DOHH2 (cell line): ENCODE measurements at regions not wholly inside any gene's neighbourhood (a gene's known extent, or its start where the extent isn't known, plus 50 kb on each side); places are given as distances from the start of the nearest gene placed in this dataset.

Experiments
- H3F3A ChIP-seq: fragments of 200-600 bp; sonication (generic), shearing (Covaris generic); 2 replicates; pipeline ENCODE4 v1.6.0; 2016; ENCODE audit warnings: antibody characterized with exemption, mild to moderate bottlenecking; ENCODE audit not compliant: control insufficient read depth, insufficient read depth
- H3K27ac ChIP-seq: fragments of 200-600 bp; sonication (generic); 2 replicates; pipeline ENCODE4 v1.5.1; 2014; ENCODE audit warnings: low read depth, mild to moderate bottlenecking, low read length, moderate library complexity
- H3K27me3 ChIP-seq: fragments of 200-600 bp; sonication (generic); 2 replicates; pipeline ENCODE4 v1.6.1; 2014; ENCODE audit warnings: mild to moderate bottlenecking, low read length, mixed read lengths; ENCODE audit not compliant: control insufficient read depth
- H3K36me3 ChIP-seq: fragments of 200-600 bp; sonication (generic); 2 replicates; pipeline ENCODE4 v1.6.1; 2014; ENCODE audit warnings: mild to moderate bottlenecking, low read length, moderate library complexity, mixed read lengths; ENCODE audit not compliant: control insufficient read depth
- H3K4me1 ChIP-seq: fragments of 200-600 bp; sonication (generic); 2 replicates; pipeline ENCODE4 v1.6.1; 2014; ENCODE audit warnings: mild to moderate bottlenecking, low read length, mixed read lengths; ENCODE audit not compliant: control insufficient read depth
- H3K4me2 ChIP-seq: fragments of 200-600 bp; sonication (generic); 2 replicates; pipeline ENCODE4 v1.6.0; 2014; ENCODE audit warnings: mild to moderate bottlenecking, low read length, moderate library complexity
- H3K4me3 ChIP-seq: fragments of 200-600 bp; sonication (generic); 2 replicates; pipeline ENCODE4 v1.5.1; 2014; ENCODE audit warnings: mild to moderate bottlenecking, low read length, mixed read lengths
- H3K79me2 ChIP-seq: fragments of 200-600 bp; sonication (generic); 2 replicates; pipeline ENCODE4 v1.6.1; 2014; ENCODE audit warnings: mild to moderate bottlenecking, low read length, mixed read lengths; ENCODE audit not compliant: control insufficient read depth
- H3K9me2 ChIP-seq: fragments of 200-600 bp; sonication (generic); replicated peaks from 2 replicates; pipeline ENCODE4 v1.6.1; 2014; ENCODE audit warnings: mild to moderate bottlenecking, low read length, mixed read lengths; ENCODE audit not compliant: control insufficient read depth
- H3K9me3 ChIP-seq: fragments of 200-600 bp; sonication (generic); 2 replicates; pipeline ENCODE4 v1.6.1; 2014; ENCODE audit warnings: antibody characterized with exemption, low read length, mixed read lengths; ENCODE audit not compliant: control insufficient read depth, insufficient read depth
- H4K20me1 ChIP-seq: fragments of 200-600 bp; sonication (generic); 2 replicates; pipeline ENCODE4 v1.6.0; 2014; ENCODE audit warnings: low read depth, mild to moderate bottlenecking, antibody characterized with exemption, low read length, moderate library complexity; ENCODE audit not compliant: control insufficient read depth, insufficient read depth
- EZH2phosphoT487 ChIP-seq: fragments of 200-600 bp; sonication (generic); IDR thresholded peaks from 2 replicates; pipeline ENCODE4 v1.6.1; 2017; ENCODE audit warnings: borderline replicate concordance, mild to moderate bottlenecking, antibody characterized with exemption, low read length, moderate library complexity, mixed read lengths
- TF ChIP-seq, protein P1 (sequence below): fragments of 200-600 bp; sonication (generic); IDR thresholded peaks from one replicate; pipeline ENCODE4 v1.5.1; 2014; ENCODE audit warnings: antibody characterized with exemption, mild to moderate bottlenecking, low read depth, low read length; ENCODE audit not compliant: poor library complexity, severe bottlenecking

DNA sequence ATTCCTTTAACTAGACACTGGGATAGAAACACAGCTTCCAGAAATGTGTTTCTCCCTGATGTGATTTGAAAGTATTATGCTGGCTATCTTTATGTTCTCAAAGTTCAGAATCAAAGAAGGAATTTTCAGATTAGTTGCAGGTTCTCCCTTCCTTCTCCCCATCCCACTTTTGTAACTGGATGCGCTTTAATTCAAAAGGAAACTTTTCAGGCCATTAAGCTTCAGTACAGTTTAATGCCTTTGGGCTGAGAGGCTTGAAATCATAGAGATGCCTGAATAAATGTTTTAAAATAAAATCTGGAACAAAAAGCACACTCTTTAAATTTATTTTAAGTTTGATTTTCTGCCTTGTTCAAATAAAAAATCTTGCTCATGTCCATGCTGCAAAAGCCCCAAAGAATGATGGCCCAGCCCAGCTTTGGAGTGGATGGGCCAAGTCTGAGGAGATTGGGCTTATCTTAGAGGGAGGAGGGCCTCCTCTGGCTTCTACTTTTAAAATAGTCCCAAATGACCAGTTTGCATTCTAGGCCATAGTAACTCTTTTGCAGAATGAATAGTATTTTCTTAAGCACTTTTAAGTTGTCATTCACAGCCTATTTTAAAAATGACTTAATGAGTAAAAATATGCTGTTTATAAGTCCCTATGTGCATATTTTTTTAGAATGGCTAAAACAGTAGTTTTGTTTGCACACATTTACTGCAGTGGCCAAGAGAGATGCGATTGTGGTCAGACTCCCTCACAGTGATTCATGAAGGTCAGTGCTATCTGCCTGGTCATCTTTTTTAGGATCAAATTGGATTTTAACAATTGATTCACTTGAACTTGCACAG is 129.2 kb downstream of the MTX2 start:
- no peak for TF ChIP-seq EZH2phosphoT487
- TF ChIP-seq, protein P1, sequence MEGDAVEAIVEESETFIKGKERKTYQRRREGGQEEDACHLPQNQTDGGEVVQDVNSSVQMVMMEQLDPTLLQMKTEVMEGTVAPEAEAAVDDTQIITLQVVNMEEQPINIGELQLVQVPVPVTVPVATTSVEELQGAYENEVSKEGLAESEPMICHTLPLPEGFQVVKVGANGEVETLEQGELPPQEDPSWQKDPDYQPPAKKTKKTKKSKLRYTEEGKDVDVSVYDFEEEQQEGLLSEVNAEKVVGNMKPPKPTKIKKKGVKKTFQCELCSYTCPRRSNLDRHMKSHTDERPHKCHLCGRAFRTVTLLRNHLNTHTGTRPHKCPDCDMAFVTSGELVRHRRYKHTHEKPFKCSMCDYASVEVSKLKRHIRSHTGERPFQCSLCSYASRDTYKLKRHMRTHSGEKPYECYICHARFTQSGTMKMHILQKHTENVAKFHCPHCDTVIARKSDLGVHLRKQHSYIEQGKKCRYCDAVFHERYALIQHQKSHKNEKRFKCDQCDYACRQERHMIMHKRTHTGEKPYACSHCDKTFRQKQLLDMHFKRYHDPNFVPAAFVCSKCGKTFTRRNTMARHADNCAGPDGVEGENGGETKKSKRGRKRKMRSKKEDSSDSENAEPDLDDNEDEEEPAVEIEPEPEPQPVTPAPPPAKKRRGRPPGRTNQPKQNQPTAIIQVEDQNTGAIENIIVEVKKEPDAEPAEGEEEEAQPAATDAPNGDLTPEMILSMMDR, result no peak
- no peaks in the 10 kb centered on the region for H3K79me2 ChIP-seq
- H3K4me2 ChIP-seq, result no peak overlapping the region
- H3K4me3 ChIP-seq, result no peak overlapping the region
- no peaks in the 10 kb centered on the region for H3K36me3 ChIP-seq
- H3K27me3 ChIP-seq, result no peaks in the 10 kb centered on the region
- no peak overlapping the region for H3K27ac ChIP-seq
- H3F3A ChIP-seq, result no peaks in the 10 kb centered on the region
- H3K4me1 ChIP-seq, result no peaks in the 10 kb centered on the region
- no peaks in the 10 kb centered on the region for H3K9me3 ChIP-seq
- no peaks in the 10 kb centered on the region for H3K9me2 ChIP-seq
- no peaks in the 10 kb centered on the region for H4K20me1 ChIP-seq

DNA sequence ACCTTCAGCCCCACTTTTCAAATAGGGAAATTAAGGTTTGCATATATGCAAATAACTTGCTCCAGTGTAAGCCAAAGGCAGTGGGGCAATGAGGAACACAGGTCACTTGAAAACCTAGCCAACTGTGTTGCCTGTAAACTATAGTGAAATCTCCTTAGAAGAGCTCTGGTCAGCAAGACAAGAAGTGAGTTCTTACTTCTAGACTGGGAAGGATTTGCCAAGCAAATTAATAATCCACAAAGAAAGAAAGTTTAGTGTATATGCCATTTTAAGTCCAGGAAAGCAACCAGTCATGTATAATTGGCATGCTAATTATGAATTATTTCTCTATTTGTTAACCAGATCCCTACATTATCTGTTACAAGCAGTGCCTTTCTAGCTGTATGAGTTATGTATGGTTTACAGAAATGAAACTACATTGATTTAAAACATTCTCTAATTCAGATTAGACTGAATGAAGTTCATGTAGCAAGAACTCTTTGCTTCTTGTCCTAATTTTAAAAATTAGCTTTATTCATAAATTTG is 129.9 kb downstream of the MTX2 start:
- H3K4me2 ChIP-seq, result no peak overlapping the region
- H3F3A ChIP-seq, result no peaks in the 10 kb centered on the region
- no peaks in the 10 kb centered on the region for H3K4me1 ChIP-seq
- H3K27me3 ChIP-seq, result no peaks in the 10 kb centered on the region
- H4K20me1 ChIP-seq, result no peaks in the 10 kb centered on the region
- no peaks in the 10 kb centered on the region for H3K36me3 ChIP-seq
- no peaks in the 10 kb centered on the region for H3K9me3 ChIP-seq
- no peak for TF ChIP-seq EZH2phosphoT487
- TF ChIP-seq, protein P1, result no peak
- no peaks in the 10 kb centered on the region for H3K9me2 ChIP-seq
- H3K4me3 ChIP-seq, result no peak overlapping the region
- H3K79me2 ChIP-seq, result no peaks in the 10 kb centered on the region
- H3K27ac ChIP-seq, result no peak overlapping the region

DNA sequence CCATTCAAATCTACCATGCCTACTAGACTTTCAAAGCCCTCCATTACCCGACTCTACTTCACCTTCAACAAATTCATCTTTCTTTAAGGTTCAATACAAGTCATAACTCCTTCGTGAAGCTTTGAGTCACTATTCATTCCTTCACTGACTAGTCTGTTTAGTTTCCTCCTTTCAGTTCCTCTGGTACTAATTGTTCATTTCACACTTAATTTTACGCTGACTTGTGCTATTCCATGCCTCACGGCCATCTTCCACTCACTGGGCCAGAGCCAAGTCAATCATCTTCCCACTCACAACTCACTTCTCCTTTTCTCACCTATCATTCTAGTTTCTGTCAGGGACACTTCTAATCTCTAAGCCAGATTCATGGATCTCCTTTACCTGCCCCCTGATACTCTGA is 136.2 kb downstream of the MTX2 start:
- TF ChIP-seq, protein P1, result no peak
- TF ChIP-seq EZH2phosphoT487, result no peak
- Histone ChIP-seq H4K20me1 (no peaks in the 10 kb centered on the region), H3K79me2 (no peaks in the 10 kb centered on the region), H3K27me3 (no peaks in the 10 kb centered on the region), H3K9me3 (no peaks in the 10 kb centered on the region), H3F3A (no peaks in the 10 kb centered on the region), H3K4me3 (no peak overlapping the region), H3K4me2 (no peak overlapping the region), H3K9me2 (no peaks in the 10 kb centered on the region), H3K27ac (no peak overlapping the region), H3K4me1 (no peaks in the 10 kb centered on the region), H3K36me3 (no peaks in the 10 kb centered on the region)
